ENCODE measurements at regions not wholly inside any gene's neighbourhood (a gene's known extent, or its start where the extent isn't known, plus 50 kb on each side); places are given as distances from the start of the nearest gene placed in this dataset.

GRCh38 chr10:125261491-125262186 is 101.3 kb upstream of the CTBP2 start:
- TF ChIP-seq, protein P1, sequence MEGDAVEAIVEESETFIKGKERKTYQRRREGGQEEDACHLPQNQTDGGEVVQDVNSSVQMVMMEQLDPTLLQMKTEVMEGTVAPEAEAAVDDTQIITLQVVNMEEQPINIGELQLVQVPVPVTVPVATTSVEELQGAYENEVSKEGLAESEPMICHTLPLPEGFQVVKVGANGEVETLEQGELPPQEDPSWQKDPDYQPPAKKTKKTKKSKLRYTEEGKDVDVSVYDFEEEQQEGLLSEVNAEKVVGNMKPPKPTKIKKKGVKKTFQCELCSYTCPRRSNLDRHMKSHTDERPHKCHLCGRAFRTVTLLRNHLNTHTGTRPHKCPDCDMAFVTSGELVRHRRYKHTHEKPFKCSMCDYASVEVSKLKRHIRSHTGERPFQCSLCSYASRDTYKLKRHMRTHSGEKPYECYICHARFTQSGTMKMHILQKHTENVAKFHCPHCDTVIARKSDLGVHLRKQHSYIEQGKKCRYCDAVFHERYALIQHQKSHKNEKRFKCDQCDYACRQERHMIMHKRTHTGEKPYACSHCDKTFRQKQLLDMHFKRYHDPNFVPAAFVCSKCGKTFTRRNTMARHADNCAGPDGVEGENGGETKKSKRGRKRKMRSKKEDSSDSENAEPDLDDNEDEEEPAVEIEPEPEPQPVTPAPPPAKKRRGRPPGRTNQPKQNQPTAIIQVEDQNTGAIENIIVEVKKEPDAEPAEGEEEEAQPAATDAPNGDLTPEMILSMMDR (IDR thresholded peaks at IDR 0.05; ENCODE audit: control insufficient read depth, insufficient read depth, low read depth, low read length, missing control alignments), result no peak
- H3K4me3 ChIP-seq (ENCODE audit: control insufficient read depth, low read depth, low read length), result no peak overlapping the region
- no peak for DNase-seq (ENCODE audit: low read depth)

- TF ChIP-seq, protein P1 (IDR thresholded peaks at IDR 0.05; ENCODE audit: control insufficient read depth, insufficient read depth, low read depth, low read length, missing control alignments), result no peak
- no peak for DNase-seq (ENCODE audit: low read depth)
- no peak overlapping the region for H3K4me3 ChIP-seq (ENCODE audit: control insufficient read depth, low read depth, low read length)
Measured at GRCh38 chr10:125260260-125260659, 99.9 kb upstream of the CTBP2 start.

- TF ChIP-seq, protein P1 (IDR thresholded peaks at IDR 0.05; ENCODE audit: control insufficient read depth, insufficient read depth, low read depth, low read length, missing control alignments), result no peak
- DNase-seq (ENCODE audit: low read depth), result no peak
- no peak overlapping the region for H3K4me3 ChIP-seq (ENCODE audit: control insufficient read depth, low read depth, low read length)
Measured at GRCh38 chr10:125259651-125260050, 99.3 kb upstream of the CTBP2 start.

- no peak overlapping the region for H3K4me3 ChIP-seq (ENCODE audit: control insufficient read depth, low read depth, low read length)
- DNase-seq (ENCODE audit: low read depth), result no peak
- TF ChIP-seq, protein P1 (IDR thresholded peaks at IDR 0.05; ENCODE audit: control insufficient read depth, insufficient read depth, low read depth, low read length, missing control alignments), result no peak
Measured at GRCh38 chr10:125258676-125259075, 98.3 kb upstream of the CTBP2 start.

DNA sequence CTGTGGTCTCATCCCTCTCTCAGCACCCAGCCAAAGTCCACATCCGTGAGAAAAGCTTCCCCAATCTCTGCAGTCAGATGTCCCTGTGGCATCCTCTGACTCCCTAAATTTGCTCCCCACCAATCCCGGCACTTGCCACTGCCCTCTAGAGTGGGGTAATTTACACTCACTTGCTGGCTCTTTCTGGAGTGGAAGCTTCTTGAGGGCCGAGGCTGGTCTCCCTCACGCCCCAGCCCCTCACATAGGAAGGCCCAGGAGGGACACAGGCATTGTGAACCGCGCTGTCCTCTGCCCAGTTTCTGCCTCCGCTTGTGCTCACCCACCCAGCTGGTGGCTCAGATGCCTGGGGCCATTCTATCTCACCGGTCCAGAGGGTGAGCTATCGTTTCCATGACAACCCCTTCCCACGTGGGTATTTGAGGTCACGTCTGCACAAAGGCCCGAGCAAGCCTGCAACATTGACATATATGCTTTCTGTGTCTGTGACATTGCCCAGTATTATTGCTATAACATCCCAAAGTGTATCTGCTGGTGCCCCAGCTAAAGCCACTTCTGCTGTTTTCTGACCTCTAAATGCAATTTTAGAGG is 97.3 kb upstream of the CTBP2 start:
- TF ChIP-seq, protein P1 (IDR thresholded peaks at IDR 0.05; ENCODE audit: control insufficient read depth, insufficient read depth, low read depth, low read length, missing control alignments), result no peak
- no peak for DNase-seq (ENCODE audit: low read depth)
- no peak overlapping the region for H3K4me3 ChIP-seq (ENCODE audit: control insufficient read depth, low read depth, low read length)

- no peak for DNase-seq (ENCODE audit: low read depth)
- H3K4me3 ChIP-seq (ENCODE audit: control insufficient read depth, low read depth, low read length), result no peak overlapping the region
- TF ChIP-seq, protein P1 (IDR thresholded peaks at IDR 0.05; ENCODE audit: control insufficient read depth, insufficient read depth, low read depth, low read length, missing control alignments), result no peak
Measured at GRCh38 chr10:125256026-125256425, 95.7 kb upstream of the CTBP2 start.

Measured in AG09309 (cell line).